DND-41 (cell line): ENCODE measurements at regions not wholly inside any gene's neighbourhood (a gene's known extent, or its start where the extent isn't known, plus 50 kb on each side); places are given as distances from the start of the nearest gene placed in this dataset.

Experiments
- ATAC-seq: fragments of 200-7000 bp; cut with Tn5 transposase; 3 replicates; pipeline ENCODE4 v1.9.1; 2021; ENCODE audit warnings: low read depth; ENCODE audit not compliant: insufficient read depth
- DNase-seq: peaks from one replicate; pipeline ENCODE4 v3.0.0-alpha.2; 2020
- H2AFZ ChIP-seq: 2 replicates; pipeline ENCODE4 v1.6.0; 2012; ENCODE audit warnings: low read depth, low read length
- H3K27ac ChIP-seq: 2 replicates; pipeline ENCODE4 v1.5.1; 2012; ENCODE audit warnings: low read length, inconsistent platforms
- H3K27me3 ChIP-seq: fragments of 200-600 bp; sonication (generic); 2 replicates; pipeline ENCODE4 v1.6.0; 2012; ENCODE audit warnings: low read length, mild to moderate bottlenecking, inconsistent platforms; ENCODE audit not compliant: insufficient read depth, poor library complexity
- H3K36me3 ChIP-seq: 2 replicates; pipeline ENCODE4 v1.5.1; 2012; ENCODE audit warnings: low read length, inconsistent platforms; ENCODE audit not compliant: insufficient read depth
- H3K4me1 ChIP-seq: 2 replicates; pipeline ENCODE4 v1.5.1; 2012; ENCODE audit warnings: mild to moderate bottlenecking, low read length; ENCODE audit not compliant: insufficient read depth
- H3K4me2 ChIP-seq: 2 replicates; pipeline ENCODE4 v1.6.0; 2012; ENCODE audit warnings: mild to moderate bottlenecking, moderate library complexity, low read length, inconsistent platforms; ENCODE audit not compliant: insufficient read depth
- H3K4me3 ChIP-seq, 2 experiments: fragments of 200-600 bp in 1 of 2; shearing (Covaris generic) in 1 of 2; 2 replicates each; pipeline ENCODE4 v1.5.1; 2012 to 2016; ENCODE audit warnings: inconsistent platforms in 2 of 2, low read length in 2 of 2, mild to moderate bottlenecking in 2 of 2, low read depth in 1 of 2, moderate library complexity in 1 of 2
- H3K79me2 ChIP-seq: 2 replicates; pipeline ENCODE4 v1.6.0; 2012; ENCODE audit warnings: low read length, inconsistent platforms; ENCODE audit not compliant: insufficient read depth
- H3K9ac ChIP-seq: 2 replicates; pipeline ENCODE4 v1.6.0; 2012; ENCODE audit warnings: low read depth, mild to moderate bottlenecking, inconsistent platforms, low read length, moderate library complexity
- H3K9me3 ChIP-seq: 2 replicates; pipeline ENCODE4 v1.5.1; 2012; ENCODE audit warnings: low read length, moderate library complexity, mild to moderate bottlenecking, inconsistent platforms; ENCODE audit not compliant: insufficient read depth, severe bottlenecking
- H4K20me1 ChIP-seq: 2 replicates; pipeline ENCODE4 v1.6.0; 2012; ENCODE audit warnings: low read length; ENCODE audit not compliant: insufficient read depth
- EZH2 ChIP-seq: IDR thresholded peaks from 3 replicates; pipeline ENCODE4 v1.6.1; 2012; ENCODE audit warnings: borderline replicate concordance, low read depth, mild to moderate bottlenecking, moderate library complexity, low read length, inconsistent platforms; ENCODE audit not compliant: severe bottlenecking
- TF ChIP-seq, protein P1 (sequence below): IDR thresholded peaks from 2 replicates; pipeline ENCODE4 v1.5.1; 2012; ENCODE audit warnings: borderline replicate concordance, low read length, moderate library complexity, mild to moderate bottlenecking; ENCODE audit not compliant: poor library complexity, severe bottlenecking; ENCODE audit errors: extremely low read depth

DNA sequence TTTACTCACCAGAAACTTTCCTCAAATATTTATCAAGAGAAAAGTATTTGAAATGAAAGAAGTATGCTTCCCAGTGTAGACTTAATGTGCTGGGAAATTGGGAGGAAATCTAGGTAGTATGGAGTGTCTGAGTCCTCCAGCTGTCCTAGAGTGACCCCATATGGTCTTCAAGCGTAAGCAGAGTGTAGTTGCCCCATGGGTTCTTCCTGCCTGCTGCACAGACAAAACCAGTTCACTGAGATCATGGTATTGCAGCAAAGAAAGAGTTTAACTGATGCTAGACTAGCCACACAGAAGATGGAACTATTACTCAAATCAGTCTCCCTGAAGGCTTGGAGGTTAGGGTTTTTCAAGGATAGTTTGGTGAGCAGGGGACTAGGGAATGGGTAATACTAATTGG, 114.9 kb upstream of the PRLR start:
- Histone ChIP-seq H3K4me1 (no peaks in the 10 kb centered on the region), H3K27ac (no peak overlapping the region), H3K36me3 (no peaks in the 10 kb centered on the region), H3K27me3 (no peaks in the 10 kb centered on the region), H3K79me2 (no peaks in the 10 kb centered on the region), H3K9ac (no peak overlapping the region), H4K20me1 (no peaks in the 10 kb centered on the region), H3K4me2 (no peak overlapping the region), H2AFZ (no peak overlapping the region), H3K4me3 (no peak overlapping the region), H3K9me3 (no peaks in the 10 kb centered on the region)
- no peak for TF ChIP-seq EZH2
- TF ChIP-seq, protein P1, sequence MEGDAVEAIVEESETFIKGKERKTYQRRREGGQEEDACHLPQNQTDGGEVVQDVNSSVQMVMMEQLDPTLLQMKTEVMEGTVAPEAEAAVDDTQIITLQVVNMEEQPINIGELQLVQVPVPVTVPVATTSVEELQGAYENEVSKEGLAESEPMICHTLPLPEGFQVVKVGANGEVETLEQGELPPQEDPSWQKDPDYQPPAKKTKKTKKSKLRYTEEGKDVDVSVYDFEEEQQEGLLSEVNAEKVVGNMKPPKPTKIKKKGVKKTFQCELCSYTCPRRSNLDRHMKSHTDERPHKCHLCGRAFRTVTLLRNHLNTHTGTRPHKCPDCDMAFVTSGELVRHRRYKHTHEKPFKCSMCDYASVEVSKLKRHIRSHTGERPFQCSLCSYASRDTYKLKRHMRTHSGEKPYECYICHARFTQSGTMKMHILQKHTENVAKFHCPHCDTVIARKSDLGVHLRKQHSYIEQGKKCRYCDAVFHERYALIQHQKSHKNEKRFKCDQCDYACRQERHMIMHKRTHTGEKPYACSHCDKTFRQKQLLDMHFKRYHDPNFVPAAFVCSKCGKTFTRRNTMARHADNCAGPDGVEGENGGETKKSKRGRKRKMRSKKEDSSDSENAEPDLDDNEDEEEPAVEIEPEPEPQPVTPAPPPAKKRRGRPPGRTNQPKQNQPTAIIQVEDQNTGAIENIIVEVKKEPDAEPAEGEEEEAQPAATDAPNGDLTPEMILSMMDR, result peak; percentile 23
- ATAC-seq (no peak), DNase-seq (no peak)

DNA sequence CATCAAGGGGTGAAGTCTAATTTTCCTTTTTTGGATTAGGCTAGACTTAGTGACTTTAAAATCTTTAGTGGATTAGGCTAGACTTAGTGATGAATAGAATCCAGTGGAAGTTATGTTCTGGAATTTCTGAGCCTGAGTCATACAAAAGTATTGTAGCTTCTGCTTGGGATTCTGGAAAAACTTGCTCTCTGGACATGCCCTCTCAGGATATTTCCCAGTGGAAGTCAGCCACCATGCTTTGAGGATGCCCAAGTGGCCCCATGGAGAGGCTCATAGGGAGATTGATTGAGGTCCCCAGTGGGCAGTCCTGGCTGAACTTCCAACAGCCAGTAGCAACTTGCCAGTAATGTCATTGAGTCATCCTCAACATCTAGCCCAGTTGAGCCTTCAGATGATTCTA, 112.4 kb upstream of the PRLR start:
- no peaks in the 10 kb centered on the region for H3K4me1 ChIP-seq
- no peaks in the 10 kb centered on the region for H3K27me3 ChIP-seq
- H2AFZ ChIP-seq, result no peak overlapping the region
- no peaks in the 10 kb centered on the region for H3K36me3 ChIP-seq
- TF ChIP-seq, protein P1, result no peak
- TF ChIP-seq EZH2, result no peak
- no peak for ATAC-seq
- H3K9me3 ChIP-seq, result no peaks in the 10 kb centered on the region
- no peak overlapping the region for H3K4me2 ChIP-seq
- H3K9ac ChIP-seq, result no peak overlapping the region
- no peaks in the 10 kb centered on the region for H4K20me1 ChIP-seq
- no peaks in the 10 kb centered on the region for H3K79me2 ChIP-seq
- DNase-seq, result no peak
- H3K4me3 ChIP-seq, result no peak overlapping the region
- H3K27ac ChIP-seq, result no peak overlapping the region

DNA sequence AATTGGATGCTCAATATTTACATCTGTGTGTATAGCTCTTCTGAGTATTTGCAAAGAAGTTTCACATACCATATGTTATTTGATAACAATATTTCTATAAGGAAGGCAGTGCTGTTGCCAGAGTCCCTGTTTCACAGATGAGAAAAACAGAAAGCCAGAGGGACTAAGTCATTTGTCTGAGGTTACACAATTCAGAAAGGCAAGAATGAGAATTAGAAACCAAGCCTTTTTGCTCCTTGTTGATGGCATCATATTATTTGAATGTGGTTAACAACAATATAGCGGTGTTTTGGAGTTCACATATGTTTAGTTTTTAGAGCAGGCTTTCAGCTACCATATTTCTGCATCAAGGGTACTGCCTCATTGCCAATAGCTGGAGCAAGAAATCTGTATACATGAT, 110.9 kb upstream of the PRLR start:
- Histone ChIP-seq H3K9me3 (no peaks in the 10 kb centered on the region), H4K20me1 (no peaks in the 10 kb centered on the region), H3K4me3 (no peak overlapping the region), H3K79me2 (no peaks in the 10 kb centered on the region), H3K27ac (no peak overlapping the region), H3K4me1 (no peaks in the 10 kb centered on the region), H3K4me2 (no peak overlapping the region), H2AFZ (no peak overlapping the region), H3K9ac (no peak overlapping the region), H3K36me3 (no peaks in the 10 kb centered on the region), H3K27me3 (no peaks in the 10 kb centered on the region)
- DNase-seq (no peak), ATAC-seq (no peak)
- TF ChIP-seq, protein P1, result no peak
- TF ChIP-seq EZH2, result no peak

DNA sequence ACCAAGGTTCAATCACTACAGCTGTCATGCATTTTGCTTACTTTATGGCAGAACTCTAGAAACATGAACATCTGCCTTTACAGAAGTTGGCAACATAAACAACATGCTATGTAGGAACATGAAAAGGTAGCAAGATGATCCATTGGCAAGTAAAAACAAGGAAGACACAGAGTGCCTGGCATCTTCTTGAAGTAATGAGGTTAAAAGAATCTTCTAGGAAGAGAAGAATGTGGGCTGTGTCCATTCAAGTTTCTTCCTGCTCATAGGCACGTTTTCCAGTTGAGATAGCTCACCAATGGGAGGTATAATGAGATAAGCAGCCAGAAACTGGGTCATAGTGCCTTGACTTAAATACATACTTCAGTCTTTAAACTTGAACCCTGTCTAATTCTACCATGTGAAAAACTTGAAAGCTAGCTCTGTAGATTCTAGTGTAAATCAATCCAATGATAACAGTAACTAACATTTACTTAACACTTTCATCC, 109.4 kb upstream of the PRLR start:
- DNase-seq (no peak), ATAC-seq (no peak)
- Histone ChIP-seq H3K27me3 (no peaks in the 10 kb centered on the region), H3K79me2 (no peaks in the 10 kb centered on the region), H3K4me2 (no peak overlapping the region), H4K20me1 (no peaks in the 10 kb centered on the region), H3K4me1 (no peaks in the 10 kb centered on the region), H3K9ac (no peak overlapping the region), H3K36me3 (no peaks in the 10 kb centered on the region), H3K4me3 (no peak overlapping the region), H2AFZ (no peak overlapping the region), H3K9me3 (no peaks in the 10 kb centered on the region), H3K27ac (no peak overlapping the region)
- TF ChIP-seq EZH2, result no peak
- TF ChIP-seq, protein P1, result no peak
